ENCODE measurements at regions not wholly inside any gene's neighbourhood (a gene's known extent, or its start where the extent isn't known, plus 50 kb on each side); places are given as distances from the start of the nearest gene placed in this dataset.

GRCh38 chr2:81981585-81981984, 1677.0 kb upstream of the LRRTM1 start:
- DNase-seq, result no peak

GRCh38 chr2:81979086-81979485, 1674.5 kb upstream of the LRRTM1 start:
- no peak for DNase-seq

GRCh38 chr2:81976998-81977397, 1672.4 kb upstream of the LRRTM1 start:
- no peak for DNase-seq

GRCh38 chr2:81974216-81974615, 1669.7 kb upstream of the LRRTM1 start:
- no peak for DNase-seq

GRCh38 chr2:81942876-81943275, 1638.3 kb upstream of the LRRTM1 start:
- DNase-seq, result no peak

- no peak for DNase-seq
Measured at GRCh38 chr2:81942136-81942680, 1637.7 kb upstream of the LRRTM1 start.

- DNase-seq, result no peak
Measured at GRCh38 chr2:81940266-81940955, 1635.9 kb upstream of the LRRTM1 start.

GRCh38 chr2:81937944-81938343, 1633.4 kb upstream of the LRRTM1 start:
- DNase-seq, result no peak

GRCh38 chr2:81903534-81903933, 1599.0 kb upstream of the LRRTM1 start:
- DNase-seq, result no peak

- no peak for DNase-seq
Measured at GRCh38 chr2:81901017-81901416, 1596.5 kb upstream of the LRRTM1 start.

- no peak for DNase-seq
Measured at GRCh38 chr2:81895620-81896250, 1591.2 kb upstream of the LRRTM1 start.

- no peak for DNase-seq
Measured at GRCh38 chr2:81894451-81894990, 1590.0 kb upstream of the LRRTM1 start.

GRCh38 chr2:81876624-81877023, 1572.1 kb upstream of the LRRTM1 start:
- DNase-seq, result no peak

GRCh38 chr2:81872006-81872405, 1567.5 kb upstream of the LRRTM1 start:
- no peak for DNase-seq

GRCh38 chr2:81870119-81870518, 1565.6 kb upstream of the LRRTM1 start:
- DNase-seq, result no peak

- DNase-seq, result no peak
Measured at GRCh38 chr2:81858998-81859397, 1554.4 kb upstream of the LRRTM1 start.

- DNase-seq, result no peak
Measured at GRCh38 chr2:81853341-81853740, 1548.8 kb upstream of the LRRTM1 start.

GRCh38 chr2:81852651-81853050, 1548.1 kb upstream of the LRRTM1 start:
- no peak for DNase-seq

GRCh38 chr2:81839780-81840179, 1535.2 kb upstream of the LRRTM1 start:
- no peak for DNase-seq

- DNase-seq, result no peak
Measured at GRCh38 chr2:81835321-81836000, 1530.9 kb upstream of the LRRTM1 start.

GRCh38 chr2:81786811-81787210, 1482.3 kb upstream of the LRRTM1 start:
- no peak for DNase-seq

- no peak for DNase-seq
Measured at GRCh38 chr2:81767187-81767912, 1462.8 kb upstream of the LRRTM1 start.

GRCh38 chr2:81747481-81748070, 1443.0 kb upstream of the LRRTM1 start:
- DNase-seq, result no peak

All from NCI-H1048 (cell line).